Right atrium auricular region (tissue), 2 donors: ENCODE measurements at regions not wholly inside any gene's neighbourhood (a gene's known extent, or its start where the extent isn't known, plus 50 kb on each side); places are given as distances from the start of the nearest gene placed in this dataset.

Source experiments
- DNase-seq: peaks from one replicate; pipeline ENCODE4 v3.0.0-alpha.2; 2019; ENCODE audit warnings: low spot score
- H3K27ac ChIP-seq, 2 donors: fragments of 200-600 bp; sonication (generic); 1 replicate in 1 of 2; 2 replicates in 1 of 2; pipeline ENCODE4 v1.5.1; 2016 to 2019
- H3K27me3 ChIP-seq, 2 donors: fragments of 200-600 bp; sonication (generic); one replicate each; pipeline versions ENCODE4 v1.5.1 to v1.6.0; 2017 to 2019
- H3K36me3 ChIP-seq: fragments of 200-600 bp; sonication (generic); one replicate; pipeline ENCODE4 v1.5.1; 2016
- H3K4me1 ChIP-seq, 2 donors: fragments of 200-600 bp; sonication (generic); one replicate each; pipeline versions ENCODE4 v1.5.1 to v1.6.0; 2017 to 2019
- H3K4me3 ChIP-seq, 2 donors: fragments of 200-600 bp; sonication (generic); 1 replicate in 1 of 2; 2 replicates in 1 of 2; pipeline ENCODE4 v1.5.1; 2017 to 2019; ENCODE audit warnings: mild to moderate bottlenecking in 1 of 2, moderate library complexity in 1 of 2
- H3K9me3 ChIP-seq, 2 donors: fragments of 200-600 bp; sonication (generic); one replicate each; pipeline ENCODE4 v1.5.1; 2019
- TF ChIP-seq, protein P1 (sequence below), 2 donors: fragments of 200-600 bp; sonication (generic); IDR thresholded peaks; one replicate each; pipeline ENCODE4 v1.5.1; 2019; ENCODE audit warnings: antibody characterized with exemption in 2 of 2

- no peaks in the 10 kb centered on the region for H3K27me3 ChIP-seq
- TF ChIP-seq, protein P1, sequence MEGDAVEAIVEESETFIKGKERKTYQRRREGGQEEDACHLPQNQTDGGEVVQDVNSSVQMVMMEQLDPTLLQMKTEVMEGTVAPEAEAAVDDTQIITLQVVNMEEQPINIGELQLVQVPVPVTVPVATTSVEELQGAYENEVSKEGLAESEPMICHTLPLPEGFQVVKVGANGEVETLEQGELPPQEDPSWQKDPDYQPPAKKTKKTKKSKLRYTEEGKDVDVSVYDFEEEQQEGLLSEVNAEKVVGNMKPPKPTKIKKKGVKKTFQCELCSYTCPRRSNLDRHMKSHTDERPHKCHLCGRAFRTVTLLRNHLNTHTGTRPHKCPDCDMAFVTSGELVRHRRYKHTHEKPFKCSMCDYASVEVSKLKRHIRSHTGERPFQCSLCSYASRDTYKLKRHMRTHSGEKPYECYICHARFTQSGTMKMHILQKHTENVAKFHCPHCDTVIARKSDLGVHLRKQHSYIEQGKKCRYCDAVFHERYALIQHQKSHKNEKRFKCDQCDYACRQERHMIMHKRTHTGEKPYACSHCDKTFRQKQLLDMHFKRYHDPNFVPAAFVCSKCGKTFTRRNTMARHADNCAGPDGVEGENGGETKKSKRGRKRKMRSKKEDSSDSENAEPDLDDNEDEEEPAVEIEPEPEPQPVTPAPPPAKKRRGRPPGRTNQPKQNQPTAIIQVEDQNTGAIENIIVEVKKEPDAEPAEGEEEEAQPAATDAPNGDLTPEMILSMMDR (IDR thresholded peaks at IDR 0.05): no peak
Measured at GRCh38 chr18:39375066-39375465, 1809.5 kb upstream of the CELF4 start.

DNA sequence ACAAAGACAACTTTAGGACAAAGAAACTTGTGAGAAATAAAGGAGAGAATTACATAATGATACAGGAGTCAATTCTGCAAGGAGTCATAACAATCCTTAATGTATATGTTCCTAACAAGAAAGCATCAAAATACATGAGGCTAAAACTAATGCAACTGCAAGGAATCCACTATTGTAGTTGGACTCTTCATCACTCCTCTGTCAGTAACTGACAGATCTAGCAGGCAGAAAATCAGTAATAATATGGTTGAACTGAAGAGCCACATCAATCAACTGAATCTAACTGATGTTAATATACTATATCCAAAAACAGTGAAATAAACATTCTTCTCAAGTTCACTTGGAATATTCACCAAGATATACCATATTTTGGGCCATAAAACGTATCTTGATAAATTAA, 1806.4 kb upstream of the CELF4 start:
- Histone ChIP-seq H3K36me3 (no peaks in the 10 kb centered on the region), H3K27ac (no peak overlapping the region), H3K9me3 (peaks cover 3 to 8% of the 10 kb centered on the region in 2 donors), H3K4me1 (no peaks in the 10 kb centered on the region), H3K27me3 (no peaks in the 10 kb centered on the region), H3K4me3 (no peak overlapping the region)
- no peak for DNase-seq
- TF ChIP-seq, protein P1 (IDR thresholded peaks at IDR 0.05): no peak

More at GRCh38 chr18:39375066-39375465, 1809.5 kb upstream of the CELF4 start:
- H3K36me3 ChIP-seq: no peaks in the 10 kb centered on the region
- peaks cover 3 to 8% of the 10 kb centered on the region in 2 donors for H3K9me3 ChIP-seq
- no peak overlapping the region for H3K4me3 ChIP-seq
- H3K27ac ChIP-seq: no peak overlapping the region
- no peaks in the 10 kb centered on the region for H3K4me1 ChIP-seq
- DNase-seq: no peak

GRCh38 chr18:39366656-39367055, 1801.1 kb upstream of the CELF4 start:
- Histone ChIP-seq H3K4me1 (no peaks in the 10 kb centered on the region), H3K27me3 (no peaks in the 10 kb centered on the region), H3K4me3 (no peak overlapping the region), H3K27ac (no peak overlapping the region), H3K36me3 (no peaks in the 10 kb centered on the region), H3K9me3 (peaks cover 0 to 8% of the 10 kb centered on the region in 2 donors)
- no peak for DNase-seq
- TF ChIP-seq, protein P1 (IDR thresholded peaks at IDR 0.05): no peak

DNA sequence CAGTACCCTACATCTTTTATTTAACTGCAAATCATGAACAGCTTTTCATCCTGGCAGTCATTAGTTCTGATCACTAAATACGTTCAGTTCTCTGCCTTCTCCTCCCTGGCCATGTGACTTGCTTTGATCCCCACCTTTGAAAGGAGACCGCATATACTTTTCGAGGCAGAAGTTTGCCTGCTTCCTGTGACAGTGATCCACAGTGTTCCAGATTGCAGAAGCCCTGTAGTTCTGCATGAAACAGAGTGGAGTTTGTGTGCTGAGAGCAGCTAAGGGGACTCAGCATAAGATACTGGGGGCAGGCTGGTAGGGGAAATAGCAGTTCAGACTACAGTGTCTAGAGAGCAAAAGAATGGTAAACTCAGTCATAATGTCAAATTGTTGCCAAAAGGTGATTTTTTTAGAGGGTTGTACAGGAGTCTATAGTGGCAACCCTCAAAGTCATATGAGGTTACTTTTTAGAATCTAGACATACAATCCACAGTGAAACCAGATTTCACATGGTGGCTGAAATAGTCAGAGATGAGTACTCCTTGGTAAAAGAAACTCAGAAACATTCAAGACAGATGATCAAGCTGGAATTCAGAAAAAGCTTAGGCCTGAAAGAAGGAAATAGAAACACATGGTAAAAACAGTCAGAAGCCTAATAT, 1800.4 kb upstream of the CELF4 start:
- Histone ChIP-seq H3K36me3 (no peaks in the 10 kb centered on the region), H3K4me1 (no peaks in the 10 kb centered on the region), H3K27ac (no peak overlapping the region), H3K27me3 (no peaks in the 10 kb centered on the region), H3K4me3 (no peak overlapping the region), H3K9me3 (peaks cover 0 to 3% of the 10 kb centered on the region in 2 donors)
- no peak for DNase-seq
- TF ChIP-seq, protein P1 (IDR thresholded peaks at IDR 0.05): no peak

DNA sequence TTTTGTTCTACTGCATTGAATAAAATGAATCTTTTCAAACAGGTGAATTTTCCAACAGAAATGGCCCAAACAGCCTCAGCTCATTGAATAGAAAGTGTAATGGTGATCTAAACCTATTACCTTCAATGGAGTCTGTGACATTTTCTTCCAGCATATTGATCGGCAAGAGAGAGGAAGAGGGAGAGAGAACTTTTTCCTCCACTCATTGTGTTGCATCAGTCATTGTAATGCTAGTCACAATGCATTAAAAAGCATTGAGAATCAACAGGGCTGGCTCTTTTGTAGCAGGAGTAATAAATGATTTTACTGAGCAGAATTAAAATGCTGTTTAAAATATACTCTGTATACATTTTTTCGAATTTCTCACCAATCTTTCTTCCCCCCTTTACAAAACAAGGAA, 1794.5 kb upstream of the CELF4 start:
- TF ChIP-seq, protein P1 (IDR thresholded peaks at IDR 0.05): no peak
- no peak overlapping the region for H3K4me3 ChIP-seq
- no peaks in the 10 kb centered on the region for H3K9me3 ChIP-seq
- no peak overlapping the region for H3K27ac ChIP-seq
- DNase-seq: no peak
- no peaks in the 10 kb centered on the region for H3K4me1 ChIP-seq
- H3K36me3 ChIP-seq: no peaks in the 10 kb centered on the region
- H3K27me3 ChIP-seq: no peaks in the 10 kb centered on the region

DNA sequence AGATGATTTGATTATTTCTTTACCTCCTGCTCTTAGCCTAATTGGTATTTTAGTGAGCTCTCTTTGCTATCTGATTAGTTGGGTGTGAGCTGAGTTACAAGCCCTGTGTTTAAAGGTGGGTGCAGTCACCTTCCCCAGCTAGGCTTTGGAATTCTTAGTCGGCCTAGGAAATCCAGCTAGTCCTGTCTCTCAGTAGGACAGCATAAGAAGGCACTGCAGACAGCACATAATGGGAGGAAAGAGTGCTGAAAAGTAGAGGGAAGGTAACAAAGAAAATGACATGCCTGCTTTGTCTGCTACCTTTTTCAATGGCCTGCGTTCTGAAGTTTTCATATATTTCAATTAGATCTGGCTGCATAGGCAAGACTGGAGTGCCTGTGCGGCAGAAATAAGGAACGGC, 1794.0 kb upstream of the CELF4 start:
- H3K27me3 ChIP-seq: no peaks in the 10 kb centered on the region
- no peak for DNase-seq
- H3K4me1 ChIP-seq: no peaks in the 10 kb centered on the region
- H3K9me3 ChIP-seq: no peaks in the 10 kb centered on the region
- no peaks in the 10 kb centered on the region for H3K36me3 ChIP-seq
- no peak overlapping the region for H3K4me3 ChIP-seq
- no peak overlapping the region for H3K27ac ChIP-seq
- TF ChIP-seq, protein P1 (IDR thresholded peaks at IDR 0.05): no peak
